ENCODE measurements at regions not wholly inside any gene's neighbourhood (a gene's known extent, or its start where the extent isn't known, plus 50 kb on each side); places are given as distances from the start of the nearest gene placed in this dataset.

DNA sequence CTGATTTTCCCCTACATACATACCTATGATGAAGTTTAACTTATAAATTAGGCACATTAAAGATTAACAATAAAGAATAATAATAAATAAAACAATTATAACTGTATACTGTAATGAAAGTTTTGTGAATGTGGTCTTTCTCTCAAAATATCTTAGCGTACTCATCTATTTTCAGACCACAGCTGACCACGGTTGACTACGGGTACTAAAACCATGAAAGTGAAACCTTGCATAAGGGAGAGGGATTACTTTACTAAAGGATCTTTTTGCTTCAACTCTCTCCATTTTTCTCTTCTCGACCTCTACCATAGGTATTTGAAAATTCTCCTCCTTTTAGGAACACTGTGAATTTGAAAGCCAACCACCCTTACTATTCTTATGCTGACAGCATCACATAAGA lies 475.5 kb downstream of the CETN3 start:
- Mint-ChIP-seq H3K4me1 (ENCODE audit: low read depth, unreplicated experiment) (peaks cover 39% of the 10 kb centered on the region), H3K27me3 (ENCODE audit: low read depth, unreplicated experiment) (no peaks in the 10 kb centered on the region), H3K4me3 (ENCODE audit: unreplicated experiment) (no peak overlapping the region), H3K27ac (ENCODE audit: unreplicated experiment) (no peak overlapping the region), H3K36me3 (ENCODE audit: low read depth, unreplicated experiment) (no peaks in the 10 kb centered on the region), H3K9me3 (ENCODE audit: unreplicated experiment) (no peaks in the 10 kb centered on the region)
- no peak overlapping the region for H3K9ac ChIP-seq (ENCODE audit: low read length)
- no peak overlapping the region for H2AFZ ChIP-seq (ENCODE audit: low read depth, low read length)
- no peaks in the 10 kb centered on the region for H3K27me3 ChIP-seq (ENCODE audit: insufficient read depth, low read length)
- H3K27ac ChIP-seq (ENCODE audit: low read depth, low read length): no peak overlapping the region
- H4K20me1 ChIP-seq (ENCODE audit: insufficient read depth, low read length): no peaks in the 10 kb centered on the region
- TF ChIP-seq, protein P1, sequence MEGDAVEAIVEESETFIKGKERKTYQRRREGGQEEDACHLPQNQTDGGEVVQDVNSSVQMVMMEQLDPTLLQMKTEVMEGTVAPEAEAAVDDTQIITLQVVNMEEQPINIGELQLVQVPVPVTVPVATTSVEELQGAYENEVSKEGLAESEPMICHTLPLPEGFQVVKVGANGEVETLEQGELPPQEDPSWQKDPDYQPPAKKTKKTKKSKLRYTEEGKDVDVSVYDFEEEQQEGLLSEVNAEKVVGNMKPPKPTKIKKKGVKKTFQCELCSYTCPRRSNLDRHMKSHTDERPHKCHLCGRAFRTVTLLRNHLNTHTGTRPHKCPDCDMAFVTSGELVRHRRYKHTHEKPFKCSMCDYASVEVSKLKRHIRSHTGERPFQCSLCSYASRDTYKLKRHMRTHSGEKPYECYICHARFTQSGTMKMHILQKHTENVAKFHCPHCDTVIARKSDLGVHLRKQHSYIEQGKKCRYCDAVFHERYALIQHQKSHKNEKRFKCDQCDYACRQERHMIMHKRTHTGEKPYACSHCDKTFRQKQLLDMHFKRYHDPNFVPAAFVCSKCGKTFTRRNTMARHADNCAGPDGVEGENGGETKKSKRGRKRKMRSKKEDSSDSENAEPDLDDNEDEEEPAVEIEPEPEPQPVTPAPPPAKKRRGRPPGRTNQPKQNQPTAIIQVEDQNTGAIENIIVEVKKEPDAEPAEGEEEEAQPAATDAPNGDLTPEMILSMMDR (IDR thresholded peaks at IDR 0.05; ENCODE audit: insufficient read depth, low read depth, low read length): no peak
- TF ChIP-seq EZH2 (IDR thresholded peaks at IDR 0.05; ENCODE audit: insufficient read depth, low read length): no peak
- no peaks in the 10 kb centered on the region for H3K9me3 ChIP-seq (ENCODE audit: insufficient read depth, low read depth, low read length)
- H3K4me2 ChIP-seq (ENCODE audit: low read length): no peak overlapping the region
- no peaks in the 10 kb centered on the region for H3K36me3 ChIP-seq (ENCODE audit: insufficient read depth, low read length)
- FAIRE-seq (no peak), DNase-seq (ENCODE audit: low read depth) (no peak)
- no peak overlapping the region for H3K4me3 ChIP-seq (ENCODE audit: insufficient read depth, low read depth, low read length)
- no peaks in the 10 kb centered on the region for H3K79me2 ChIP-seq (ENCODE audit: insufficient read depth, low read length)
- H3K4me1 ChIP-seq (ENCODE audit: insufficient read depth, low read length): peaks cover 6% of the 10 kb centered on the region

DNA sequence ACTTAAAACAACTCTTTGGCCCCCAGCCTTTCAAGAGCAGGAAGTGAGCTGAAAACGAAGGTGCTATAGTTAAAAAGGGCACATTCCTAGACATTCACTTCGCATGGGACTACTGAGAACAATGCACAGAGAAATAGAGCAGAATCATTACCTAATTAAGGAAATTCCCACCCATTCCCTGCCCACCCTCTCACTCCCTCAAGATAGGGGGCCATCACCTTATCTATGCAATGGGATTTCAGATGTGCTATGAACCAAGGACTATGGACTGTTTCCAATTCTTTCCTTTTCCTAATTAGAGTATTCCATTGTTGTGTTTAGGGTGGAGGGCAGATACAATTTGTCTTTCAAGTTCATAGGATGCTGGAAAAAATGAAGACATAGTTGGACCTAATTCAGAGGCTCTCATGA lies 476.8 kb downstream of the CETN3 start:
- Histone ChIP-seq H3K36me3 (ENCODE audit: insufficient read depth, low read length) (no peaks in the 10 kb centered on the region), H3K79me2 (ENCODE audit: insufficient read depth, low read length) (no peaks in the 10 kb centered on the region), H2AFZ (ENCODE audit: low read depth, low read length) (no peak overlapping the region), H4K20me1 (ENCODE audit: insufficient read depth, low read length) (no peaks in the 10 kb centered on the region), H3K27me3 (ENCODE audit: insufficient read depth, low read length) (no peaks in the 10 kb centered on the region), H3K4me1 (ENCODE audit: insufficient read depth, low read length) (peaks cover 6% of the 10 kb centered on the region), H3K4me2 (ENCODE audit: low read length) (no peak overlapping the region), H3K4me3 (ENCODE audit: insufficient read depth, low read depth, low read length) (no peak overlapping the region), H3K9ac (ENCODE audit: low read length) (no peak overlapping the region), H3K9me3 (ENCODE audit: insufficient read depth, low read depth, low read length) (no peaks in the 10 kb centered on the region), H3K27ac (ENCODE audit: low read depth, low read length) (no peak overlapping the region)
- peaks cover 39% of the 10 kb centered on the region for H3K4me1 Mint-ChIP-seq (ENCODE audit: low read depth, unreplicated experiment)
- no peaks in the 10 kb centered on the region for H3K36me3 Mint-ChIP-seq (ENCODE audit: low read depth, unreplicated experiment)
- H3K9me3 Mint-ChIP-seq (ENCODE audit: unreplicated experiment): no peaks in the 10 kb centered on the region
- TF ChIP-seq, protein P1 (IDR thresholded peaks at IDR 0.05; ENCODE audit: insufficient read depth, low read depth, low read length): no peak
- TF ChIP-seq EZH2 (IDR thresholded peaks at IDR 0.05; ENCODE audit: insufficient read depth, low read length): no peak
- DNase-seq (ENCODE audit: low read depth) (peak; percentile 15), FAIRE-seq (no peak)
- no peak overlapping the region for H3K27ac Mint-ChIP-seq (ENCODE audit: unreplicated experiment)
- H3K4me3 Mint-ChIP-seq (ENCODE audit: unreplicated experiment): no peak overlapping the region
- no peaks in the 10 kb centered on the region for H3K27me3 Mint-ChIP-seq (ENCODE audit: low read depth, unreplicated experiment)

DNA sequence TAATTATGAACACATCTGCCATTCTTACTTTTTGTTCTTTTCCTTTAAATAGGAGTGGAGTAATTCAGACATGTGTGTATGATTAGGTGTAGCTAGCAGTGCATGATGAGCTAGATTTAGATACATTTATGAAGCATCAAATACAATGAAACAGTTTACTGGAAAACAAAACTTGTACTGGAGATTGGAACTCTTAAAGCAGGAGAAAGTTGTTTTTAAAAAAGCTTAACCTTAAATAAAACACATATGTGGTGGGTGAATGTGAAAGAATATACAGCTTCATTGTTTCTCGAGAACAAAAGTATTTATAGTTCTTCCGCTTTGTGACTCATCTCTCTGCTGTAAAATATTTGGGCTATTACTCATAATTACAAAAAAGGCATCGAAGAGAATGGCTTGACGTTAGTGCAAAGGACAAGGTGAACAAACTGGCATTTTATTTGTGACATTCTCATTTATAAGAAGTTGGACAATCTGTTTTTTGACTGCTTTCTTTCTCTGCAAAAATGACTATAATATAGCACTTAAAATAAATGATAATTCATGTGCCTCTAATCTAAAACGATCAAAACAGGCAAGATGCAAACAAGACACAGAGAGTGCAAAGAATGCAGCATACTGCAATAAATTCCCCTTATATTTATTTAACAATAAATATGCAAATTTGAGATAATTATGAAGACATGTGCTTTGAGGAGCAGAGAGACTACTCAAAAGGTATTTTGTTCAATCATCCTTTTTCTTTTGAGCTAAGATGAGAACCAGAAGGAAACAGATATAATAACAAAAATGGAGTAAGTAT lies 478.8 kb downstream of the CETN3 start:
- Histone ChIP-seq H4K20me1 (ENCODE audit: insufficient read depth, low read length) (no peaks in the 10 kb centered on the region), H3K27ac (ENCODE audit: low read depth, low read length) (peak overlapping the region; percentile 71), H3K27me3 (ENCODE audit: insufficient read depth, low read length) (no peaks in the 10 kb centered on the region), H3K9me3 (ENCODE audit: insufficient read depth, low read depth, low read length) (no peaks in the 10 kb centered on the region), H3K36me3 (ENCODE audit: insufficient read depth, low read length) (no peaks in the 10 kb centered on the region), H2AFZ (ENCODE audit: low read depth, low read length) (no peak overlapping the region), H3K4me1 (ENCODE audit: insufficient read depth, low read length) (peaks cover 6% of the 10 kb centered on the region), H3K4me2 (ENCODE audit: low read length) (peak overlapping the region; percentile 74), H3K4me3 (ENCODE audit: insufficient read depth, low read depth, low read length) (no peak overlapping the region), H3K79me2 (ENCODE audit: insufficient read depth, low read length) (no peaks in the 10 kb centered on the region), H3K9ac (ENCODE audit: low read length) (peak overlapping the region; percentile 24)
- Mint-ChIP-seq H3K9me3 (ENCODE audit: unreplicated experiment) (no peaks in the 10 kb centered on the region), H3K4me3 (ENCODE audit: unreplicated experiment) (no peak overlapping the region), H3K4me1 (ENCODE audit: low read depth, unreplicated experiment) (peaks cover 39% of the 10 kb centered on the region), H3K27ac (ENCODE audit: unreplicated experiment) (peak overlapping the region; percentile 45), H3K36me3 (ENCODE audit: low read depth, unreplicated experiment) (no peaks in the 10 kb centered on the region), H3K27me3 (ENCODE audit: low read depth, unreplicated experiment) (no peaks in the 10 kb centered on the region)
- peak; percentile 88 for FAIRE-seq
- TF ChIP-seq, protein P1 (IDR thresholded peaks at IDR 0.05; ENCODE audit: insufficient read depth, low read depth, low read length): no peak
- TF ChIP-seq EZH2 (IDR thresholded peaks at IDR 0.05; ENCODE audit: insufficient read depth, low read length): no peak
- DNase-seq (ENCODE audit: low read depth): peak; percentile 74
